ENCODE measurements at regions not wholly inside any gene's neighbourhood (a gene's known extent, or its start where the extent isn't known, plus 50 kb on each side); places are given as distances from the start of the nearest gene placed in this dataset.
"Not testable (repeated sequence)": the region's sequence is repeated elsewhere in the genome, so short reads cannot be mapped to it uniquely, and the experiment has no call there.

DNA sequence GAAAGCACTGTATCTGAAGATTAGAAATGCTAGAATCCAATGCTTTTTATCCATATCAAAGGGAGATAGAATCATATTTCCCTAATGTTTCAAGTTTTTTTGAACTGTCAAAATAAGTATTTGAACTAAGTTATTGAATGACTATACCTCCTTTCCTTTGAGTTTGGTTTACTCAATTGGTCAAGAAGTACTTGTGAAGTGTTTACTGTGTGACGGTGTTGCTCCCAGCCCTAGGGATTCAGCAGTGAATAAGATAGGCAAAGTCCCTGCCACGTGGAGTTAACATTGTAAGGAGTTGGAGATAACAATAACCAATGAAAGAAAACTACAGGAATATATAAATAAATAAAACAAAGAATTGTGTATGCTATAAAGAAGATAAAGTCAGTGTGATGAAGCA lies 535.9 kb downstream of the FRK start:
- in situ Hi-C loops (cut with HindIII; ENCODE audit: low sequenced_read_pairs), result no loop called here
- no peak for DNase-seq (ENCODE audit: low read depth, low spot score)
- H3K4me3 ChIP-seq (ENCODE audit: low read depth, low read length), result no peak overlapping the region
- TF ChIP-seq, protein P1, sequence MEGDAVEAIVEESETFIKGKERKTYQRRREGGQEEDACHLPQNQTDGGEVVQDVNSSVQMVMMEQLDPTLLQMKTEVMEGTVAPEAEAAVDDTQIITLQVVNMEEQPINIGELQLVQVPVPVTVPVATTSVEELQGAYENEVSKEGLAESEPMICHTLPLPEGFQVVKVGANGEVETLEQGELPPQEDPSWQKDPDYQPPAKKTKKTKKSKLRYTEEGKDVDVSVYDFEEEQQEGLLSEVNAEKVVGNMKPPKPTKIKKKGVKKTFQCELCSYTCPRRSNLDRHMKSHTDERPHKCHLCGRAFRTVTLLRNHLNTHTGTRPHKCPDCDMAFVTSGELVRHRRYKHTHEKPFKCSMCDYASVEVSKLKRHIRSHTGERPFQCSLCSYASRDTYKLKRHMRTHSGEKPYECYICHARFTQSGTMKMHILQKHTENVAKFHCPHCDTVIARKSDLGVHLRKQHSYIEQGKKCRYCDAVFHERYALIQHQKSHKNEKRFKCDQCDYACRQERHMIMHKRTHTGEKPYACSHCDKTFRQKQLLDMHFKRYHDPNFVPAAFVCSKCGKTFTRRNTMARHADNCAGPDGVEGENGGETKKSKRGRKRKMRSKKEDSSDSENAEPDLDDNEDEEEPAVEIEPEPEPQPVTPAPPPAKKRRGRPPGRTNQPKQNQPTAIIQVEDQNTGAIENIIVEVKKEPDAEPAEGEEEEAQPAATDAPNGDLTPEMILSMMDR (IDR thresholded peaks at IDR 0.05; ENCODE audit: low read depth, low read length), result no peak

DNA sequence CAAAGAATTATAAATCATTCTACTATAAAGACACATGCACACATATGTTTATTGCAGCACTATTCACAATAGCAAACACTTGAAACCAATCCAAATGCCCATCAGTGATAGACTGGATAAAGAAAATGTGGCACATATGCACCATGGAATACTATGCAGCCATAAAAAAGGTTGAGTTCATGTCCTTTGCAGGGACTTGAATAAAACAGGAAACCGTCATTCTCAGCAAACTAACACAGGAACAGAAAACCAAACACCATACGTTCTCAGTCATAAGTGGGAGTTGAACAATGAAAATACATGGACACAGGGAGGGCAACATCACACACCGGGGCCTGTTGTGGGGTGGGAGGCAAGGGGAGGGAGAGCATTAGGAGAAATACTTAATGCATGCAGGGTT lies 538.9 kb downstream of the FRK start:
- in situ Hi-C loops (cut with HindIII; ENCODE audit: low sequenced_read_pairs); H3K4me3 ChIP-seq (ENCODE audit: low read depth, low read length); DNase-seq (ENCODE audit: low read depth, low spot score): not testable (repeated sequence)

DNA sequence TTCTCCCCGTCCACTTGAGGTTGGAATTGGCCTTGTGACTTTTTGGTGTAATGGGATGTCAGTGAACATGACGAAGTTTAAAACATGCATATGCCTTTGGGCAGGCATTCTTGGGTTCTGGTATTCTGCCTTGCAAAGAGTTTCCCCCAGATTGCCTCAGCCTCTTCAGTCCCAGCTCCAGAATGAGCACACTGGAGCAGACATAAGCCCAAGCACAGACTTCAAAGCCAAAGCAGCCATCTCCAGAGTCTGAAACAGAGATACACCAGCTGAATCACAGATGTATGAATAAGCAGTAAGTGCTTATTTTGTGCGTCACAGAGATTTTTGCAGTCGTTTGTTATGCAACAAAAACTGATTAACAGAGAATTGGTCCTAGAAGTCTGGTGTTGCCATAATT lies 546.0 kb downstream of the FRK start:
- in situ Hi-C loops (cut with HindIII; ENCODE audit: low sequenced_read_pairs), result no loop called here
- H3K4me3 ChIP-seq (ENCODE audit: low read depth, low read length), result no peak overlapping the region
- peak; percentile 2 for DNase-seq (ENCODE audit: low read depth, low spot score)
- TF ChIP-seq, protein P1 (IDR thresholded peaks at IDR 0.05; ENCODE audit: low read depth, low read length), result no peak

DNA sequence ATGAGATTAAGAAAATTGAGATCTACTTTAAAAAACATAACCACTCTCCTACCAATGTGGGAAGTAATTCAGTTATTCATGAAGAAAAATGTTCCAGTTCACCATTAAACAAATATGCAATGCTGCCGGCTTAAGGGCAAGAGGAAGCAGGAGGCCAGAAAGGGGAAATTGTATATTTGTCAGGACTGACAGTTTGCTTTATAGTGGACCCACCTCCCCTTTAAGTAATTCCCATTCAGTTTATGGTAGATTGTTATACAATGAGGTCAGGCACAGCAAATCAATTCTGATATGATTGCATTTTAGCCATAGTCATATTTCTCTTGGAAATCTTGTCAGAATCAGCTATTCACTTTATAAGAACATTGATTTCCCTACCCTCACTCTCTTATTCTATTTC lies 547.8 kb downstream of the FRK start:
- in situ Hi-C loops (cut with HindIII; ENCODE audit: low sequenced_read_pairs), result no loop called here
- TF ChIP-seq, protein P1 (IDR thresholded peaks at IDR 0.05; ENCODE audit: low read depth, low read length), result no peak
- DNase-seq (ENCODE audit: low read depth, low spot score), result no peak
- H3K4me3 ChIP-seq (ENCODE audit: low read depth, low read length), result no peak overlapping the region

DNA sequence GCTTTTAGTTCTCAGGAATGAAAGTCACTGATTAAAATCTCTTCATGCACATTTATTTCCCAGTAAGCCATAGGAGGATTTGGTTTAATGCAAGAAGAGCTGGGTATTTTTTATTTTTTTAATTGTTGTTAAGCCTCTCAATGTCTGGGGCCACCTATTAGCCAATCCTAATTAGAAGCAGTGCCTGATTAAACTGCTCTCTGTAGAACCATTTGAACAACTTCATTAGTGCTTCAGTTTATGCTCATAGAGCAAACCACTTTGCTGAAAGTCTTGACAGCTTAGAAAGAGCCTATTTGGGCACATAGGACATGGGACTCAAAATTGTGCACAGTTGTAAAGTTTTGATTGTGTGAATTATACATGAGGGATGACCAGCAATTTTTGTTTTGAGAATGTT lies 548.9 kb downstream of the FRK start:
- DNase-seq (ENCODE audit: low read depth, low spot score), result no peak
- H3K4me3 ChIP-seq (ENCODE audit: low read depth, low read length), result no peak overlapping the region
- TF ChIP-seq, protein P1 (IDR thresholded peaks at IDR 0.05; ENCODE audit: low read depth, low read length), result no peak
- in situ Hi-C loops (cut with HindIII; ENCODE audit: low sequenced_read_pairs), result no loop called here

DNA sequence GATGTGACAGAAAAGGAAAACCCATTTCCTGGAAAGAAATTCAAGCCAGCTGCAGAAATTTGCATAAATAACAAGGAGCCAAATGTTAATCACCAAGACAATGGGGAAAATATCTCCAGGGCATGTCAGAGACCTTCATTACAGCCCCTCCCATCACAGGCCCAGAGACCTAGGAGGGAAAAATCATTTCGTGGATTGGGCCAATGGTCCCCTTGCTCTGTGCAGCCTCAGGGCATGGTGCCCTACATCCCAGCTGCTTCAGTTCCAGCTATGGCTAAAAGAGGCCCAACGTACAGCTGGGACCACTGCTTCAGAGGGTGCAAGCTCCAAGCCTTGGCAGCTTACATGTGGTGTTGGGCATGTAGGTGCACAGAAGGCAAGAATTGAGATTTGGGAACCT lies 558.3 kb downstream of the FRK start:
- in situ Hi-C loops (cut with HindIII; ENCODE audit: low sequenced_read_pairs); H3K4me3 ChIP-seq (ENCODE audit: low read depth, low read length): not testable (repeated sequence)

DNA sequence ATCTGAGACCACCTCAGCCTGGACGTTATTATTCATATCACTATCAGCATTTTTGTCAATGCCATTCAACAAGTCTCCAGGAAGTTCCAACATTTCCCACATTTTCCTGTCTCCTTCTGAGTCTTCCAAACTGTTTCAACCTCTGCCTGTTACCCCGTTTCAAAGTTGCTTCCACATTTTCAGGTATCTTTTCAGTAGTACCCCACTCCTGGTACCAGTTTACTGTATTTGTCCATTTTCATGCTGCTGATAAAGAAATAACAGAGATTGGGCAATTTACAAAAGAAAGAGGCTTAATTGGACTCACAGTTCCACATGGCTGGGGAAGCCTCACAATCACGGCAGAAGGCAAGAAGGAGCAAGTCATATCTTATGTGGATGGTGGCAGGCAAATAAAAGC lies 565.5 kb downstream of the FRK start:
- in situ Hi-C loops (cut with HindIII; ENCODE audit: low sequenced_read_pairs), result no loop called here
- TF ChIP-seq, protein P1 (IDR thresholded peaks at IDR 0.05; ENCODE audit: low read depth, low read length), result no peak
- DNase-seq (ENCODE audit: low read depth, low spot score), result no peak
- no peak overlapping the region for H3K4me3 ChIP-seq (ENCODE audit: low read depth, low read length)

More for the DNA sequence above, 558.3 kb downstream of the FRK start:
- DNase-seq (ENCODE audit: low read depth, low spot score), result not testable (repeated sequence)

DNA sequence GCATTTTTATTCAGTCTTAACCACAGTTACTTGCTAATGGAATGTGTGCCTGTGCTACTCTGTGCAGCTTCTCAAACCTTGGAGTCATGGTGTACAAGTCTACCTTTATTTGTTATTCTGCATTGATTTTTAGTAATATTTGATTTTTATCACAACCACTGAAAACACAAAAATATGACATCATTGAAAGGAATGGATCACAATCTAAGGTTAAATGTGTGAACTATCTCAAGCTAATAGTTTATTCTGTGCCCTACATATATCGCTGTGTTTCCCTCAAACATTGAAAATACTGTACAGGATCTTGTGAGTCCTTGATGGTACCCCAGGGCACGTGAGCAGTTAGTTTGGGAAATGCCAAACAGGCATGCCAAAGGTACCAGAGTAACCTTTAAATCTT lies 573.4 kb downstream of the FRK start:
- no peak overlapping the region for H3K4me3 ChIP-seq (ENCODE audit: low read depth, low read length)
- in situ Hi-C loops (cut with HindIII; ENCODE audit: low sequenced_read_pairs), result no loop called here
- TF ChIP-seq, protein P1 (IDR thresholded peaks at IDR 0.05; ENCODE audit: low read depth, low read length), result no peak
- DNase-seq (ENCODE audit: low read depth, low spot score), result no peak

All from astrocyte of the spinal cord (primary cell).